Colonic mucosa (tissue), 4 donors: ENCODE measurements at regions not wholly inside any gene's neighbourhood (a gene's known extent, or its start where the extent isn't known, plus 50 kb on each side); places are given as distances from the start of the nearest gene placed in this dataset.

Source experiments
- DNase-seq: peaks from one replicate; pipeline ENCODE4 v3.0.0-alpha.2; 2020
- H3K27ac ChIP-seq: fragments of 200-600 bp; one replicate; pipeline ENCODE4 v1.8.0; 2021
- H3K27me3 ChIP-seq: fragments of 200-600 bp; one replicate; pipeline ENCODE4 v1.8.0; 2021
- H3K36me3 ChIP-seq: fragments of 200-600 bp; one replicate; pipeline ENCODE4 v1.8.0; 2021
- H3K4me1 ChIP-seq: fragments of 200-600 bp; one replicate; pipeline ENCODE4 v1.8.0; 2021; ENCODE audit warnings: mild to moderate bottlenecking
- H3K4me3 ChIP-seq: fragments of 200-600 bp; one replicate; pipeline ENCODE4 v1.8.0; 2021
- H3K9ac ChIP-seq, 2 donors: one replicate each; pipeline ENCODE4 v1.7.0; 2013; ENCODE audit warnings: control low read depth in 2 of 2, low read depth in 2 of 2, low read length in 2 of 2
- H3K9me3 ChIP-seq: fragments of 200-600 bp; one replicate; pipeline ENCODE4 v1.8.0; 2021
- intact Hi-C: fragments of 100-400 bp; cut with DNase I; formaldehyde crosslinking; loops from one replicate; pipeline ENCODE4 v1.14.1; 2022
- TF ChIP-seq, protein P1 (sequence below): fragments of 200-600 bp; IDR thresholded peaks from one replicate; pipeline ENCODE4 v1.8.0; 2022; ENCODE audit warnings: antibody characterized with exemption, mild to moderate bottlenecking
- donor health status: healthy.
- donor health status: DM: no; HTN: no; CAD: no.
- donor health status: DM: no; HTN: no; CAD: no.

DNA sequence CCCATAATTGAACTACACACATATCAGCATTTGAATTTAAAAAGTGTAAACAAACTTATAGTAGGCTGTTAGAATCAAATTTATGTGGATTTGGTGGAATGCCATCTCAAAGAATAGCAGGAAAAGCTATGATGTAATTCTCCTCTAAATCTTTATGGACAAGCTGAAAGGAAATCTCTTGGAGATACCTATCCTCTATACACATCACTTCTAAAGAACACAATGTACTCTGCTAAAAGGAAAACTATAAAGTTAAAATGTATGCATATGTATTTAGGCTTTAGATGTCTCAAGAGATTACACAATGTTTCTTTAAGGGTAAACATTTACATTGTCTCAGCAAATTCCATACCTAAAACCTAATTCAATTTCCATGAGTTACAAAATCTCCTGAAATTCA lies 323.3 kb downstream of the CRPPA start:
- intact Hi-C loops, result no loop called here
- TF ChIP-seq, protein P1, sequence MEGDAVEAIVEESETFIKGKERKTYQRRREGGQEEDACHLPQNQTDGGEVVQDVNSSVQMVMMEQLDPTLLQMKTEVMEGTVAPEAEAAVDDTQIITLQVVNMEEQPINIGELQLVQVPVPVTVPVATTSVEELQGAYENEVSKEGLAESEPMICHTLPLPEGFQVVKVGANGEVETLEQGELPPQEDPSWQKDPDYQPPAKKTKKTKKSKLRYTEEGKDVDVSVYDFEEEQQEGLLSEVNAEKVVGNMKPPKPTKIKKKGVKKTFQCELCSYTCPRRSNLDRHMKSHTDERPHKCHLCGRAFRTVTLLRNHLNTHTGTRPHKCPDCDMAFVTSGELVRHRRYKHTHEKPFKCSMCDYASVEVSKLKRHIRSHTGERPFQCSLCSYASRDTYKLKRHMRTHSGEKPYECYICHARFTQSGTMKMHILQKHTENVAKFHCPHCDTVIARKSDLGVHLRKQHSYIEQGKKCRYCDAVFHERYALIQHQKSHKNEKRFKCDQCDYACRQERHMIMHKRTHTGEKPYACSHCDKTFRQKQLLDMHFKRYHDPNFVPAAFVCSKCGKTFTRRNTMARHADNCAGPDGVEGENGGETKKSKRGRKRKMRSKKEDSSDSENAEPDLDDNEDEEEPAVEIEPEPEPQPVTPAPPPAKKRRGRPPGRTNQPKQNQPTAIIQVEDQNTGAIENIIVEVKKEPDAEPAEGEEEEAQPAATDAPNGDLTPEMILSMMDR, result no peak
- Histone ChIP-seq H3K9me3 (no peaks in the 10 kb centered on the region), H3K4me3 (no peak overlapping the region), H3K4me1 (no peaks in the 10 kb centered on the region), H3K36me3 (no peaks in the 10 kb centered on the region), H3K27me3 (no peaks in the 10 kb centered on the region), H3K27ac (no peak overlapping the region), H3K9ac (no peak overlapping the region)
- DNase-seq, result no peak

DNA sequence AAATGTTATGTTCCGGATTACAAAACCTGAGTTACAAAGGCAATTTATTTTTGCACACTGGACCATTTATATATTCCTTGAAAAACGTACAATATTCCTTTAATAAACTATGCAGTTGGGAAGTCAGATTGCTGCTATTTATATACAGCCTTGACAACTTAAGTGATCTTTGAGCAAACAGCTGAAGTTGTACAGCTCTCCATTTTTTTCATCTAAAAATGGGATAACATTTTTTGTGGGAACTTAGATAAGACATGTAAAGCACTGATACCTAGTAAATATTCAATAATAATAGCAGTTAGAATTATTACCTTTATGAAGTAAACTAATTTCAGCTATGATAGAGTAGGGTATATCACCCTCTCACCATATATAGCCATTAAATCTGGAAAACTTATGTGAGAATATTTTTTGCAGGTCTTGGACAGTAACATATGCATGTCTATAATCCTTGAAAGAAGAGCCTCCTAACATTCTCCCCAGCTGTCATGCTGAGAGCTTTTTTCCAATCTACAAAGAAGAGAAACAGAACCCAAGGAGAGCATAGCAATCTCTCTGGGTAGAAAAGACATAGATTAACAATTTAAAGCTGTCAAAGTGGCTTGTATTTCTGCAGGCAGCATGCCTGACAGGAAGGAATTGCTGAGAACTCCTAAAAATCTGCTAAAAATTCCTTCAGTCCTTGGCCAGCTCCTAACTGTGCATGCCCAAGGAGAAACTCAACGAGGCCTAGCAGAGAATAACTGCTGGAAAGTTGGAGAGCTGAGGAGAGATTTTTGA lies 326.0 kb downstream of the CRPPA start:
- H3K27ac ChIP-seq, result no peak overlapping the region
- no peak overlapping the region for H3K9ac ChIP-seq
- H3K4me1 ChIP-seq, result no peaks in the 10 kb centered on the region
- H3K4me3 ChIP-seq, result no peak overlapping the region
- no peak for DNase-seq
- intact Hi-C loops, result no loop called here
- TF ChIP-seq, protein P1, result no peak
- H3K36me3 ChIP-seq, result no peaks in the 10 kb centered on the region
- no peaks in the 10 kb centered on the region for H3K9me3 ChIP-seq
- H3K27me3 ChIP-seq, result no peaks in the 10 kb centered on the region

DNA sequence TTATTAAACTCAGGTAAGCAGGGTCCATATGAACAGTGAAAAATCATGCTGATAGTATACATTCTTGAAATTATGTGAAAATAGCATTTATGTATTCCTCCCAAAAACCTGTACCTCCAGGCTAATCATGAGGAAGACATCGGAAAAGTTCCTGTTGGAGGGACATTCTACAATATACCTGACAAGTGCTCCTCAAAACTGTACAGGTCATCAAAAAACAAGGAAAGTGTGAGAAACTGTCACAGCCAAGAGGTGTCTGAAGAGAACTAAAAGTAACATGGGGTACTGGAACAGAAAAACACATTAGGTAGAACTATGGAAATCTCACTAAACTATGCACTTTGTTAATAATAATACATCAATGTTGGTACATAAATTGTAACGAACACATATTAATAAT lies 326.7 kb downstream of the CRPPA start:
- Histone ChIP-seq H3K27me3 (no peaks in the 10 kb centered on the region), H3K4me3 (no peak overlapping the region), H3K27ac (no peak overlapping the region), H3K4me1 (no peaks in the 10 kb centered on the region), H3K36me3 (no peaks in the 10 kb centered on the region), H3K9ac (no peak overlapping the region), H3K9me3 (no peaks in the 10 kb centered on the region)
- intact Hi-C loops, result no loop called here
- TF ChIP-seq, protein P1, result no peak
- no peak for DNase-seq

DNA sequence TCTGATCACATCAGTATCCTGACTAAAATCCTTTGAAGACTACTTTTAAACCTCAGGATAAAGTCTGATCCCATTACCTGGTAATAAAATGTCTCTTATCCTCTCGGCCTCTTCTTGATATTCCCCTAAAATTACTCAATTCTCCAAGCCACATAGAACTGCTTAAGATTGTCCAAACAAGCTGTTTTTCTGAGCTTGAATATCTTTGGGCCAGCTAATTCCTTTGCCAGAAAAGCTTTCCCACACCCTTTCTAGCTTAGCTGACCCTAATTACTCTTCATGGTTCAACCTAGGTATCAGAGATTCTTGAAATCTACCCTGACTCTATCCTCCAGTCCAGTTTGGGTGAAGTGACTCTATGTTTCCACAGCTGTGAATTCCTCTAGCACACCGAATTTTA lies 328.6 kb downstream of the CRPPA start:
- DNase-seq, result no peak
- no peak overlapping the region for H3K27ac ChIP-seq
- no peaks in the 10 kb centered on the region for H3K4me1 ChIP-seq
- no peak overlapping the region for H3K9ac ChIP-seq
- no peaks in the 10 kb centered on the region for H3K9me3 ChIP-seq
- no peak overlapping the region for H3K4me3 ChIP-seq
- intact Hi-C loops, result no loop called here
- TF ChIP-seq, protein P1, result no peak
- H3K36me3 ChIP-seq, result no peaks in the 10 kb centered on the region
- H3K27me3 ChIP-seq, result no peaks in the 10 kb centered on the region

DNA sequence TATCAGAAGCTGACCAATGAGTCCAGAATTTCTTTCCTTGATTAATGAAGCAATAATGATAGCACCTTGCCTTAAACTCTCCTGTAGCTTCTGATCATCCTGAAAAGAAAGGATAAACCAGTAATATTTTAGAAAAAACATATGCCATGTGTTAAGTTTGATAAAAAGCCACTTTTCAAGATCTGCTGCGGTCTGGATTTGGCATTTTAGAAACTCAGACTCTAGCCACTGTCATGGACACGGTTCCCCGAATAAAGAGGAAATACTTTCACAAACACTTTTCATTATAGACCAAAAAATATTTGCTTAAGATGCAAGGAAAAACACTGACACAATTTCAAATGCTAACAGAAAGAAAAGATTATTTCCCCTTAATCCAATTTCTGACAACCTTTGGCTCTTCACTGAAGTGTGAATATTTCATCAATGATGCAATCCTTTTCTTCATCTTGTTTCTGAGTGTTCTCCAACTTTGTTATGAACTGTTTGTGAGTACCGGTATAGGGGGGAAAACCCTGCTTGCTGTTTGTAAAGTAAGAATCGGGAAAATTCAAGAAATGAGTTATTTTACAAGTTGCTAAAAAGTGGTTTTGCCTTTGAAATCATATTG lies 329.5 kb downstream of the CRPPA start:
- Histone ChIP-seq H3K4me1 (no peaks in the 10 kb centered on the region), H3K4me3 (no peak overlapping the region), H3K9me3 (no peaks in the 10 kb centered on the region), H3K27me3 (no peaks in the 10 kb centered on the region), H3K36me3 (no peaks in the 10 kb centered on the region), H3K27ac (no peak overlapping the region), H3K9ac (no peak overlapping the region)
- TF ChIP-seq, protein P1, result no peak
- intact Hi-C loops, result no loop called here
- DNase-seq, result no peak
